ENCODE measurements at regions not wholly inside any gene's neighbourhood (a gene's known extent, or its start where the extent isn't known, plus 50 kb on each side); places are given as distances from the start of the nearest gene placed in this dataset.

GRCh38 chr4:64489628-64490027 is 80.4 kb upstream of the TECRL start:
- no peak for DNase-seq (ENCODE audit: low read depth in 4 of 4, low spot score in 1 of 4)

DNA sequence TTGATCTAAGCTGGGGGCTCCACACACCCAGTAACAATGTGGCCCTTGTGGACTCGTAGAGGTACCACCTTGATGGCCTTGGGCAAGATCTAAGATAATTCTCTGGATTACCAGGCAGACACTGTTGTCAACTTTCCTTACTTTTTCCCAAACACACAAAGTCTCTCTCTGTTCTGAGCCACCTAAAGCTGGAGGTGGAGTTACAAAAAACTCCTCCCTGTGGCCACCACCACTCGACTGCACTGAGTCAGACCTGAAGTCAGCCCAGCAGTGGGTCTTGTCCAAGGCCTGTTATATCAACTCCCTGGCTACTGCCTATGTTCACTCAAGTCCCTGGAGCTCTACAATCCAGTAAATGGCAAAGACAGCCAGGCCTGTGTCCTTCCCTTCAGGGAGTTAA is 70.1 kb upstream of the TECRL start:
- no peak for DNase-seq (ENCODE audit: low read depth in 4 of 4, low spot score in 1 of 4)

DNA sequence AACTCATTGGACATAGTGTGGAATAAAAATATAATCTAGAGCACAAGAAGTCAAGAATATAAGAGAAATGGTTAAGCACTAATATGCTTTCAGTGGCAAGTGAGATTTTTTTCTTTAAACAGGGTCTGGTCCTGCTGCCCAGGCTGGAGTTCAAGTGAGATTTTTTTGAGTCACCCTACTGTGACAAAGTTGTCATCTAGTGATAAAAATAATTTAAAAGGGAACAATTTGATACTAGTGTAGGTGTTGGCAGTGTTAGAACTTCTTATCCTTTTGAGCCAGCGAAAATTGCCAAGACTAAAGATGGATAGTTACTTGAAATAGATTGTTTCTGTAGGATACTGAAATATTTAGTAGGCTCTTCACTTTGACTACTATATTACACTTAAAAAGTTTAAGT is 67.9 kb upstream of the TECRL start:
- DNase-seq (ENCODE audit: low read depth in 4 of 4, low spot score in 1 of 4): no peak

- DNase-seq (ENCODE audit: low read depth in 4 of 4, low spot score in 1 of 4): no peak
Observed at GRCh38 chr4:64465263-64465662, 56.0 kb upstream of the TECRL start.

DNA sequence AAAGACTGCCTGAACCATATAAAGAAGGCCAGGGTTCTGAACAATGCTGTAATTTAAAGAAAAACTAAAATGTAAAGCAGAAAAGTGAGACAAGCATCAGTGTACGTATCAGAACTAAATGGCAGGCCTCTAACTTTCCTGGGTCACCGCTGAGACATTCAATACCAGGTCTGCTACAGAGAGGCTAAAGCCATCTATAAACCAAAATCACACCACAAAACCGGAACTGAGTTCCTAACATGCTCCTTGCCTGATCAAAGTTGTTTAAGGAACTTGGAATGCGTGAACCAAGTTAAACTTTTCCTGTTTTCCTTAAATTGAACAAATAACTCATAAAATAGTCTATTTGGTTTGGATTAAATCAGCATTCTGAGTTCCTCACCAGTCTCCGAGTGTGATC is 55.3 kb upstream of the TECRL start:
- DNase-seq (ENCODE audit: low read depth in 4 of 4, low spot score in 1 of 4): no peak

All from stimulated activated CD4-positive, alpha-beta T cell treated with anti-CD3 and anti-CD28 coated beads, Interleukin-1b, Interleukin-23, amount 100 ng/mL, for 24 hours (primary cell).